IPS-18c (cell line): ENCODE measurements at regions not wholly inside any gene's neighbourhood (a gene's known extent, or its start where the extent isn't known, plus 50 kb on each side); places are given as distances from the start of the nearest gene placed in this dataset.

ENCODE experiments used
- H3K4me3 ChIP-seq: 2 replicates; pipeline ENCODE4 v1.7.0; 2013; ENCODE audit warnings: low read depth, mild to moderate bottlenecking, low read length, moderate library complexity; ENCODE audit not compliant: insufficient read depth
- H3K9me3 ChIP-seq: one replicate; pipeline ENCODE4 v1.6.1; 2013; ENCODE audit warnings: mild to moderate bottlenecking, low read length, moderate library complexity; ENCODE audit not compliant: control insufficient read depth, insufficient read depth

DNA sequence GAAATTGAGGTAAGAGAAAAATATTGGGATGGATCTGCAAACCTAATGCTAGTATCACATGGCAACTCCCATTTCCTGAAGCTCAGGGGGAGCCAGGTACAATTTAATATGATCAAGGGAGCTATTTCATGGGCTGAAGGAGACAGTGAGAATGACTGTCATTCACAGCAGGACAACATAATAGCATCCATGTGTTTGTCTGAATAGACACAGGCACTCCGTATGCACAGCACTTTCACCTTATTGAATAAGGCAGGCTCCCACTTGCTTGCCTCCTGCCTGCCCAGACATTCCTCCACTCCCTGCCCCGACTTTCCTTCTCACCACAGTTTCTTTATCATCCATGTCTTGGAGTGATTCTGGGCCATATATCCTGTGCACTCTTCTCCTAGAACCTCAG, 156.6 kb upstream of the SLC24A5 start:
- Histone ChIP-seq H3K4me3 (no peak overlapping the region), H3K9me3 (no peaks in the 10 kb centered on the region)

DNA sequence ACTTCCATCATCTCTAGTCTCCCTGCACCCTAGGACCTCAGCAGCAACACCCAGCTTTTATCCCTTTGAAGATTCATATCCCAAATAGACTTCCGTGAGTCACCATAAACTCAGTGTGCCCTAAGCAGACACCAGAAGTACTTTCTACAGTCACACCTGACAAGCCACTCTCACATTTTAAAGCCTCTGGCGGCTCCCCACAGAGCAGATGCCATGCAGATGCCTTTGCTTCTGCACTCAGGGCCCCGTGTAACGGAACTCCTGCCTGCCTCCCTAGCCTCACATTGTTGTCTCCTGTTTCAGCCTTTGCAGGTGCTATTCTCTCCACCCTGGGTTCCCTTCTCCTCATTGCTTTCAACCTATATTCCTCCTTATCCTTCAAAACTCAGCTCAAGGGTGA, 155.5 kb upstream of the SLC24A5 start:
- Histone ChIP-seq H3K9me3 (no peaks in the 10 kb centered on the region), H3K4me3 (no peak overlapping the region)

DNA sequence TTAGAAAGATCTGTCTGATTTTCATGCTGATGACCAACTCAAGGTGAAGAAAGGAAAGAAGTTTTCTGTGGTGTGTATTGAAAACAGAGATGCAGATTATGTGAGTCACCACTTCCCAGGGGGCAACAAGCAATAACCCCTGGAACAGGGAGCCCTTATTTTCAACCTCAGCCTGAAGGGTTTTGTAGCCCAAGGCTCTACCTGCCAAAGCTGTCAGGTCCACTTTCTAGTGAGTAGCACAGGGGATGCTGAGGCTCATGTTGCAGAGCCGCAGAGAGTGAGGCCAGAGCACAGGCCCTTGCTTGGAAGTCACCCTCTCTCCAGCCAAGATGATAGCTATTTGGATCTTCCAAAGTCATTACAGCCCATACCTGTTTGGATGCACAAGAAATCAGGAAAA, 152.2 kb upstream of the SLC24A5 start:
- H3K4me3 ChIP-seq: no peak overlapping the region
- no peaks in the 10 kb centered on the region for H3K9me3 ChIP-seq

DNA sequence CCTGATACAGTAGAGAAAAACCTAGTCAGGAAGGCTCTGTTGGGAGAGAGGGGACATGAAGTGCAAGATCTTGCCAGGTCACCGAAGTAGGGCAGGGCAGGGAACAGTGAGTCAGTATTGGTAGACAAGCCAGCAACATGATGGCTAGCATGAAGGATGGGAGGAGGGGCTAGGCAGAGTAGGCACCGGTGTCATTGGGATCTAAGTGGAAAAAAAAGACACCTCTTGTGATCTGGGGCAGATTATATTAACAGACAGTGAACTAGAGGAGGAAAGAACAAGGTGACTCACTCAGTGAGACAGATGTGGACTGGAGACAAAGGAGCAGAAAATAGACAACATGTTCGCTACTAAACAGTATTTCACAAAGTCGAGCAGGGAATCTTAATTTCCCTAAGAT, 149.2 kb upstream of the SLC24A5 start:
- H3K4me3 ChIP-seq: no peak overlapping the region
- no peaks in the 10 kb centered on the region for H3K9me3 ChIP-seq

DNA sequence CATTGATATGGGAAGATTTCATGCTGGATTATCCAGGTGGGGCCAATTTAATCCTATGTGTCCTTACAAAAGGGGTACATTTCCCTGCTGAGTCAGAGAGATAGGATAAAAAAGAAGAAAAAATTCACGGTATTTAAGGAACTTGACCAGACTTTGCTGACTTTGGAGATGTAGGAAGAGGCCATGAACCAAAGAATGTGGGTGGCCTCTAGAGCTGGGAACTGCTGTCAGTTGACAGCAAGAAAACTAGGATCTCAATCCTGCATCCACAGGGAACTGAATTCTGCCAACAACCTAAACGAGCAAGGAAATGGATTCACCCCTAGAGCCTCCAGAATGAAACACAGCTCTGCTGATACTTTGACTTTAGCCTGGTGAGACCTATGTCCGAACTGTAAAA, 148.1 kb upstream of the SLC24A5 start:
- H3K9me3 ChIP-seq: no peaks in the 10 kb centered on the region
- H3K4me3 ChIP-seq: no peak overlapping the region

DNA sequence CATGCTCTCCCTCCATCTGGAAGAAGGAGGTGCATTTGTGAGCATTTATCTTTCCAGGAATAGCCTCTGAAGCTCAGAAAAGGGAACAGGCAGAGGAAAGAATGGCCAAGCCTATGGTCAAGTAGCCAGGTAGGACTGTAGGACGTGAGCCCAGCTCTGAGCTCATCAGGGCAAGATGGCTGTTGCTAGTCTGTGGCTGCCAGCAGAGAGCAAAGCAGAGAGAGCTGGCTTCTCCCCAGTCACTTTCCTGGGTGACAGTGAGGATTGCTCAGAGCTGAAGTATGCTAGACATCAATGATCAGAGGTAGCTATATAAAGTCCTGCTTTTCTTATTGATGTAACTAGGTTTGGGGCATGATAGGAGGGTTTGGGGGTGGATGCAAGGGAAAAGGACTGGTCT, 146.1 kb upstream of the SLC24A5 start:
- Histone ChIP-seq H3K4me3 (no peak overlapping the region), H3K9me3 (no peaks in the 10 kb centered on the region)

DNA sequence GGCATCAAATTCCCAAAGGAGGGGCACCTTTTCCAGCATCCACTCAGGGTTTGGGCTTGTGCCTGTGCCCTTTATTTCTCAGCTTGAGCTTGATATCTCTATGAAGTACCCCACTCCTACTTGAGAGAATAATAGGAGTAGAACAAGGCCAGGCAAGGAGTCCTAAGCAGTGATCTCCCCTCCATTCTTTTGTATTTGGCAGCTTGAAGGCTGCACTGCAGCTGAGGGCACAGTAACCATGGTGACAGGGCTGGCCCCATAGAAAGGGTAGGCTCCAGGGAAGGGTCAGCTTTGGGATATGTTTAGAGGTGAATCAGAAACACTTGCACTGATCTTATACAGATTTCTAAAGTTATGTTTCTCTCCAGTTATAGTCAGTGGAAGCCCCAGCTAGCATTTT, 145.4 kb upstream of the SLC24A5 start:
- H3K4me3 ChIP-seq: no peak overlapping the region

DNA sequence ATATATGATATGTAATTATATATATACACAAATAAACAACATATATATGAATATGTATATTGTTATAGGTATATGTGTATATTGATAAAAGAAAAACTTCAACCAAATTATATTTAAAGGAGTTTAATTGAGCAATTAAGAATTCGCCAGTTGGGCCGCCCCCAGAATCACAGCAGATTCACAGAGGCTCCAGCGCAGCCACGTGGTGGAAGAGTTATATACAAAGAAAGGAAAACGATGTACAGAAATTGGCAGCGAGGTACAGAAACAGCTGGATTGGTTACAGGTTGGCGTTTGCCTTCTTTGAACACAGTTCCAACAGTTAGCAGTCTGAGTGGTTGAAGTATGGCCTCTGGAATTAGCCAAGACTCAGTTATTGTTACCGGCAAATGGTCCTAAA, 137.3 kb upstream of the SLC24A5 start:
- Histone ChIP-seq H3K4me3 (no peak overlapping the region), H3K9me3 (no peaks in the 10 kb centered on the region)

More for the DNA sequence above, 145.4 kb upstream of the SLC24A5 start:
- no peaks in the 10 kb centered on the region for H3K9me3 ChIP-seq

DNA sequence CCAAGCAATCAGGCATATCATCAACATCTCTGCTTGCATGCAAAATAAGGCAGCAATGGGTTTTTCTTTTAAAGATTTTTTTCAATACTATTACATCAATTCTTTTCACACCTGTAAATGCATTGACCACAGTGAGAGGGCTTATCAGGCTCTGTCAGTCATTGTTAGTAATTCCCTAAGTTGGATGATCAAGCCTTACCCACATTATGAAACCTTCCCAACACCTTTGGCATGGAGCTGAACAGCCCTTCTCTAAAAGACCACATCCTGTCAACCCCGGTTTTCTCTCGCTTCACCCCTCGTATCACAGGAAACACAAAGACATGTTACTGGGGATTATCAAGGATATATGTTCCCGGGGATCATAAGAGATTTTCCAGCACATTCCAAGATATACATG, 135.2 kb upstream of the SLC24A5 start:
- no peak overlapping the region for H3K4me3 ChIP-seq
- no peaks in the 10 kb centered on the region for H3K9me3 ChIP-seq

DNA sequence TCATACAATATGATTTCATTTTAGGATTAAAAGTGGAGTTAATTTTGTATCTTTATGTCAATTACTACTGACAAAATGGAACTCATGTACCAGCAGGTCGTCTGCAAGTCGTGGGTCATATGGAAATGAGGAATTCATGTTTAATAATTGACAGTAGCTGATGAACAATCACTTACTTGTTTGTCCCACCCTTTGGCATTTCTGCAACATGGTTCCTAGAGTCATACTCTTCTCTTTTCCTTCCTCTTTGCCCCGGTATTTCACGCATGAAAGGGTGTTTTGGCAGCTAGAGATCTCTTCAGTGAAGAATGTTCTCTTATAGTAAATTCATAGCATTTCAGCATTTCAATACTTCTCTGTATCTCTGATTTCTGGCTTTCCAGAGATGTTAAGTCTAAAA, 133.3 kb upstream of the SLC24A5 start:
- no peaks in the 10 kb centered on the region for H3K9me3 ChIP-seq
- no peak overlapping the region for H3K4me3 ChIP-seq

DNA sequence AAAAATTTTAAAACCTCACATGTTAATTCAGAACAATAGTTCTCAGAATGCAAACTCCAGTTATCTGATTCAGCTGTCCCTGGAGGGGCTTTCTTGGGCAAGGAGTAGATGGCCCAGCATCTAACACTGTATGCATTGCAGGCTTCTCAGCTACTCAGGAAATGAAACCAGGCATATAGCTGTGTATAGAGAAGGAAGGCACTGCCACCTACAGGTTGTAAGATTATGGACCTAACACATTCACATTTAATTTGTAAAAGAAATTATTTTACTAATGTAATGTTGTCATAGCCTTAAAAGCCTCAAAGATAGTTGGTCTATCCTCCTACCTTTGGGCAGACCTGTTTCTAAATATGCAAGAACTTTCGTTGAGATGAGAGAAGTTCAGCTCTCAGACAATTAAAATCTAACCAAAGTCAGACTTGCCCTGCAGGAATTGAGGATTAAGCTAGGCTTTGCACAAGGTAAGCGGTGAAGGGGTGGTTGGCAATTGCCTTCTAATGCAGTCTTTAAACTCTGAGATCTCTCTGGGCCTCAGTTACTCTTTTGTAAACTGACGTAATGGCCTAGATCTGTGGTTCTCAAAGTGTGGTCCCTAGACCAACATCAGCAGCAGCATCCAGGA, 132.8 kb upstream of the SLC24A5 start:
- Histone ChIP-seq H3K4me3 (no peak overlapping the region), H3K9me3 (no peaks in the 10 kb centered on the region)

DNA sequence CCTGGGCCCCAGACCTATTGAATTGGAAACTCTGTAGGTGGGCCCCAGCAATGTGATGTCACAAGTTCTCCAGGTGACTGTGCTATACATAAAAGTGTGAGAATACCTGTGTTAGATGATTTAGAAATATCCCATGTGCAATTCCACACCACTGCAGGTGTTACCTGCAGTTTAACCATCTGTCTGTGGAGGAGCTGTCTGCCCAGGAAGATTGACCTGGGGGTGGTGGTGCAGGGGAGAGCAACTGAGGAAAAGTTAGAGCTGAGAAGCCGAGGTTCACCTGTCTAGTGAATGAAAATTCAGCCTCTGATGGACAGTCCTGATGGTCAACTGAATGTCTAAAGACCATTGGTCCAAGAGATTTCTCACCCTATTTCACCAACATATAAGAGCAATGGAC, 132.2 kb upstream of the SLC24A5 start:
- H3K9me3 ChIP-seq: no peaks in the 10 kb centered on the region
- H3K4me3 ChIP-seq: no peak overlapping the region

DNA sequence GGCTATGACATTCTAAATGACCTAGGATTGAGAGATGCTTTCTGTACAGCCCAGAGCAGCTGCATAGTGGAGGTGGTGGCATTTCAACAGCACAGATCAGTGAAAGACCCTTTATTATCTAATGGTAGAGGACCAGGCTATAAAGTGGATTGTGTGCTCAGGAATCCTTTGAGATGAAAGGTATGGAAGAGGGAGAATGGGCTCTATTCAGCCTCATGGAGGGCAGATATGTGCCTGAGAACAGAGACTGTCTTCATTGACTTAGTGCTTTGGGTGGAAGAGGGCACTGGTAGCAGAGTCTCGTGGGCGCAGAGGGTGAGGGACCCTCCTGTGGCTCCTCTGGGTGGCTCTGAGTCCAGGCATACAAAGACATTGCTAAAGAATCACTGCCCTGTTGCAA, 130.0 kb upstream of the SLC24A5 start:
- Histone ChIP-seq H3K9me3 (no peaks in the 10 kb centered on the region), H3K4me3 (no peak overlapping the region)

DNA sequence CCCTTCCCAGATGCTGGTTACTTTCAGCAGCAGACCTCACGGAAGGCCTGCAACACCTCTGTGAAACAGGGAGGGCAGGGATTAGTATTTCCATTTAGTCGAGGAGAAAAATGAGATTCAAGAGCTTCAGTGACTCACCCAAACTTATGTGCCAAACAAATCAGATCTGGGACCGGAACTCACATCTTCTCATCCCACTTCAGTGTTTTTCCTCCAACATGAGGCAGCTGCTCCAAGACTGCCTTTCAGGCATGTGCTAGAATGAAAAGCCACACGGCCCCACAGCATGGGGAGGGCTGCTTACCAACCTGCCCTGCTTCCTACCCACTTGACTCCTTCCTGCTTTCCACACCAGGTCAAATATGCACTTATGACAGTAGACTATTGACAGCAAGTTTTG, 129.4 kb upstream of the SLC24A5 start:
- Histone ChIP-seq H3K4me3 (no peak overlapping the region), H3K9me3 (no peaks in the 10 kb centered on the region)

DNA sequence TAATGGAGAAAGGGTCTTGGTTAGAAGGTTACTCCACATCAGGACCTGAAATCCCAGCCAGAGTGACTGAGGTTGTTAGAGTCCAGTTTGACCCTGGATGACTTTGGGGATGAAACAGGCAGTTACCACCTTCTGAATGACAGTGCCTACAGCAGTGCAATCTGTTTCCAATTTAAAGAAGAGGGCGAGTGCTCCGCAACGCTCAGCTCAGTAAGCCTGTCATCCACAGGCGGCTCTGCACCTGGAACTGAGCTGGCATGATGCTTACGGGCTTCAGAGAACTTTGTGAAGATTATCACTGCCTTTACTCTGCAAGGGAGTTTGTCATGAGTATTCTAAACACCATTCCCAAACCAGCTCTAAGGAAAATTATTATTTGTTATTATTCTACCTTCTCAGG, 127.7 kb upstream of the SLC24A5 start:
- Histone ChIP-seq H3K9me3 (no peaks in the 10 kb centered on the region), H3K4me3 (no peak overlapping the region)

DNA sequence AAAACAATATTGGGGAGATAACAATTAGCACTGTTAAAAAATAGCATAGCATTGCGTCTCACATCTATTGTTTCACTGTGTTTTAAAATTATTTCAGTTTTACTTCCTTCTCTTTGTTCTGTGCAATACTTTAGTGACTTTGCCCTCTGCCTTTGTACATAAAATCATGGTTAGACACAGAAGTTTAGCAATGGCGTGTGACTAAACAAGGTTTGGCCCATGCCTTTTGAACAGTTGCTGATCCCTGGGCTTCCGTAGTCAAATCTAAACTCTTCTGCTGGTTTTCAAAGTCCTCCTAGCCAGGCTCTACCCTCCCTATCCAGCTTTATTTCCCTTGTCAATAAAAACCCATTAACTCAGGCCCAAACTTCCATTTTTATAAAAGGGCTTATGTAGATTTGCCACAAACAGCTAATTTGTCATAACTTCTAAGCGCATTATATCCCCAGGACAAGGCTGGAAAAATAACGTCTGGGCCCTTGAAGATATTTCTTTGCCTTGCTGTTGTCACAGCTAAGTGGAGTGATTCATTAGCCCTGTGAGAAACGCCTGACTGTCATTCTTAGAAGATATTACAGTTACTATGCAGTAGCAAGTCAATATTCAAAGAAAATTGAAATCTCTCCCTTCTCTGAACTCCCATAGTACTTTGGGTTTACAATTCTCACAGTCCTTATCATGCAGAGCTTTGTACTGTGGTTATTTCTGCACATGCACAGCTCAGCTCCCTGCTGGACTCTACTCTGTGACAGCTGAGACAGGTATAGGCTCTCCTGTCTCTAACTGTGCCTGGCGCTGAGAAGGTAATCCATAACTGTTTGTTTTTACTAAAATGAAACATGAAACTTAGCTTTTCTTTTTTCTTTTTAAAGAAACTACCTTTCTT, 123.4 kb upstream of the SLC24A5 start:
- no peak overlapping the region for H3K4me3 ChIP-seq
- H3K9me3 ChIP-seq: no peaks in the 10 kb centered on the region

DNA sequence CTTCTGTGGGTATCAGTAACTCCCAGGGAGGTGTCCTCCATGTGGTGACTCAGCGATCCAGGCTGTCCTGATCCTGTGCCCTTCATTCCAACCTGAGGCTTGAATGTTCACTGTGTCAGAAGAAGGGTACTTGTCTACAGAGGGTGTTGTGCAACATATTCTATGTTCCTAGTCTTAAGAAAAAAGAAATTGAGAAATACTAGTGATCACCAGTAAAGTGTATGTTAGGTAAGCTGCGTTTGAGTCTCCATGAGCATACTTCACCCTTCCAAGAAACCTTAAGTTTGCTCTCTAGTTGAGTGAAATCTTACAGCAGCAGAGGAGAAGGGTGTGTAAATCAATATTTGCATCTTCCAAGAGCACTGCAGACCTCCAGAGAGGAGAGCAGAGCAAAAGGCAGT, 122.2 kb upstream of the SLC24A5 start:
- Histone ChIP-seq H3K4me3 (no peak overlapping the region), H3K9me3 (no peaks in the 10 kb centered on the region)

DNA sequence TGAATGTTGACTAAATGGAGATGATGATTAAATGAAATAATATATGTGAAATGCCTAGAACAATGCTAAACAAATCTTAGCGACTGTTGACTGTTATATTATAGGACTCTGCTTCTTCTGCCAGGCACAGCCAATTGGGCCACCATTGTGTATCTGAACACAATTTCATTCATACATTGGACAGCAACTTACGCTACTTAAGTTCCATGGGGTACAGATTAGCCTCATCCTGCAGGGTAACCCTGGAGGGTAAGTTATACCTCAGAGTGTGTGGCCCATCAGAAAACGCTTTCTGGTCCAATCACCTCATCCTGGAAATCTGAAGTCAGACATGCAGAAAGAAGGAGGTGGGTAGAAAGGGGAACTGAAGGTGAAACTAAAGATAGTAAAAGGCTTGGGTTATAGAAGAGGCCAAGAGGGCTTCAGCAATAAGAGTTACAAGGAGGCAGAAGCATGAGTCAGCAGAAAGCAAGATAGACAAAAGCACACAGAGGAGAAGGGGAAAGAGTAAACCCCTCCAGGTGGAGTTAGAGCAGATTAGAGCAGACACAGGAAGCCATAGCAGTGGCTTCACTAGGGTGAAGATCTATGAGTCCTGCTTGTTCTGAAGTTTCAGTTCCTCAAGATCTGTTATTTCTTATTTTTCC, 119.3 kb upstream of the SLC24A5 start:
- no peak overlapping the region for H3K4me3 ChIP-seq
- H3K9me3 ChIP-seq: no peaks in the 10 kb centered on the region
